ENCODE measurements at regions not wholly inside any gene's neighbourhood (a gene's known extent, or its start where the extent isn't known, plus 50 kb on each side); places are given as distances from the start of the nearest gene placed in this dataset.

DNA sequence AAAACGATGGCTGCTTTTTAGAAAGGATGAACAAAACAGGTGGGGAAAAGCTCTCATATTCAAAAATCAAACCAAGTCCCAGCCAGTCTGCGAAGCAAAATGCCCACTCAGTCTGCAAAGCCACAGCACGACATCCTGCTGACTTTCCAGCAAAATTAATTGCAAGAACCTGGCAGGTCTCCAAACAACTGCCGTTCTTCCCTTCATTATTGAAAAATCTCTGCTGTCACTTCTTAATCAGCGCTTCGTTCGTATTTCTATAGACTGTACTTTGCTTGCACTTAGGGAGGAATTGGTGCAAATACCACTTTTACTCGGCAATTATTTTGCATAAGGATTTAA, 222.4 kb downstream of the CBLN4 start:
- DNase-seq, result no peak

DNA sequence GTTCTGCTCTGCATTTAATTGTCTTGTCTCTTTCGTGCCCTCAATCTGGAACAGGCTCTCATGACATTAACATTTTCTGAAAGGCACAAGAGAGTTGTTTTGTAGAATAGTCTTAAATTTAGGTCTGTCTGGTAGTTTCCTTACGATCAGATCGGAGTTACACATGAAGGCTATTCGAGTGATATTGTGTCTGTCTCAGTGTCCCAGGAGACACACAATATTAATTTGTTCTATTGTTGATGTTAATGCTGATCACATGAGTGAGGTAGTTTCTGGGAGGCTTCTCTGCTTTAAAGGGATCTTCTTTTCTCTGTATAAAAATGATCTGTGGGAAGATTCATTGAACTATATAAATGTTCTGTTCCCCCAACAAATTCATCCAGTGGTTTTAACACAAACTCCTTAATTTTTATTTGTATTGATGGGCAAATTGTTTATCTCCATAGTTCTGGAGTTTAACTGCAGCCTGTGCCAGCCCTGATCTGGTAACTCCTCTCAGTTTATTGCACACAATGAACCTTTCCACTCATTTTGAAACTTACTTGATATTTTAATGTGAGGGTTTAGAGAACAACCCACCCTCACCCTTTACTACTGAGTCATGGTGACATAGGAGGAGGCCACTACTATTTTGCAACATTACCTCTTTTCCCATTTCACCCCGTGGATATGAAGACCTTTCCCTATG, 223.0 kb downstream of the CBLN4 start:
- DNase-seq, result no peak

DNA sequence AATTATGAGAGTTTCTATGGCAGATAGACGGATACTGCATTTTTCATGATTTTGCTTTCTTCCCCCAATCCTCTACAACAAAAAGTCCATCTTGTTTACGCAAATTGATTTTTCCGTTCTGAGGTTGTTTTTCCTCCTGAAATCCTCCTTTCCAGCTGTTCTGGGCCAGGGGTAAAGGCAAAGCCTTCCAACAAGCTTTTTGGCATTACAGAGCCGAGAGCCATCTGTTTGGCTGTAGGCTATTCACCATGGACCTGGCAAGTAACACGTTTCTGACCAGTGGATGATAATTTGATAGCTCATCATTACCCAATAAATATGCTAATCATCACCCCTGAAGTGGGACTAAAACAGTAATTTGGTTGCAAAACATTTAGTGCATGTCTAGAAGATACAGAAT, 226.5 kb downstream of the CBLN4 start:
- DNase-seq, result no peak

DNA sequence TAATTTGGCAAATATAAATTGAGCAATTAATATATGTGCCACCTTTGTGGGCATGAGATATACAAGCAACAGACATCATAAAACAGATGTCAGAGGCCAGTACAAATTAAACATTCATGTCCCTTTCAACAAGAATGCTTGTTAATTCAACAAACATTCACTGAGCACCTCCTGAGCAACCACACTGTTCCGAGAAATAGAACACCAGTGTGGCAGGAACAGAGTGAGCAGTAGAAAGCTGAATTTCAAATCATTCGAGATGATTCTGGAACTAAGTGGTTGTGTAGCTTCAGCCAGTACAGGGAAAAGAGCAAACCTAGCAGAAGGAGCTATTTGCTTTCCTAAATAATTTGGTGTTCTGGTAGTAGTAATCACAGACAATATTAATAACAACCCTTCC, 227.7 kb downstream of the CBLN4 start:
- no peak for DNase-seq

DNA sequence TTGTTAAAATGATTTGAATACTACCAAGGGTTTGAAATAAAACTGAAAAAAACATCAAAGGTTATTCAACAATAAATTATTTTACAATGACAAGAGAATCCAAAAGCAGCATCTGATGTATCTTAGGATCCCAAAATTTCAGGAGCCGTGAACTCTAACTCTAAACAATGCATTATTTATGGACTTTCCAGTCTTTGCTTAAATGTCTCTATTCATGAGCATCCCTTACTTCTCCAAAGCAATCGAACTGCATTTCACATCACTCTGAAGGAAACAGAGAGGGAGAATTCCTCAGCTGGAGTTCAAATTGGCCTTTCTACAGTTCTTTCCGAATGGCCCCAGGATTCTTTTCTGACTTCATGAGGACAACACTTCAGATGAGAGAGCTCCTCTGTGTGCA, 229.1 kb downstream of the CBLN4 start:
- no peak for DNase-seq

DNA sequence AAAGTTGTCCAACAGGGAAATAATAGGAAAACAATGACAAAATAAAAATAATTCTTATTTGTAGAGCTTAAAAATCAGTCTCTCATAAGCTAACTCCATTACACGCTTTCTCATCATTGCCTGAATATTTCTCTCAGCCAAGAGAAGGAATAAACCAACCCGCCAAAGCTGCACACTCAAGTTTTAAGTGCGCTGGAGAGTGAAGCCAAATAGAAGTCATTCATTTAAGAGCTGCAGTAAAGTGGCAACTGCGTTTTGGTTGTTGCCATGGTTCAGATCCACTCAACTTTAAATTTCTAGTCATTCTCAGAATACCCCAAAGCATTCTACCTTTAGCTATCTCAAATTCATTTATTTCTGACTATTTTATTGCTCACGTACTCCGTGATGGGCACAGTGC, 230.7 kb downstream of the CBLN4 start:
- no peak for DNase-seq

DNA sequence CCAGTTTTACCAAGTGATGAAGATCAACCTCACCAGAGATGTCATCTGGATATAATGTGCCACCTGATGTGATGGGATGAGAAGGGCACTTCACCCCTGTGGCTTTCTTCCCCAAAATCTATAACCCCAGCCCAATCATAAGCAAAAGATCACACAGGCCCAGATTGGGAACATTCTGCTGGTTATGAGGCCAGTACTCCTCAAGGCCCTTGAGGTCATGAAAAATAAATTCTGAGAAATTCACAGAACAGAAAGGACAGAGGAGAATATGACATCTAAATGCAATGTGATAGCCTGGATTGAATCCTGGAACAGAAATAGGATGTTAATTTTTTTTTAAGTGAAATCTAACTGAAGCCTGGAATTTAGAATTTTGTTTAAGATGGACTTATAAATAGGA, 243.5 kb downstream of the CBLN4 start:
- no peak for DNase-seq

DNA sequence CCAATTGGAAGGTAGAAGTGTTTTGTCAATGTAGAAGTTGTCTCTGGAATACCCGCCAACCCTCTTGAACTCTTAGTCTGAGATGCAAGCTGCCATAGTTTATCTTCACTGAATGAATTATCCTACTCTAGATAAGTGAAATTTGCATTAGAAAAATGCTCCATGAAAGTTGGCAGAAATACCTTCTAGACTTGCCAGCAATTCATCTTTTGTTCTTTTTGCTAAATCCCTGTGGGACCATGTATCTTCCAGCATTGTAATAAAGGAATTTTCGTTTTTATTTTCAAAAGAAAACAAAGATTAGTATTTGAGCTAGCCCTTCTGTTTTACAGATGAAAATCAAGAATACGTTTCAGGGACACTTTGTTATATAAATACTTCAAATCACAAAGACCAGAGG, 244.2 kb downstream of the CBLN4 start:
- DNase-seq, result no peak

DNA sequence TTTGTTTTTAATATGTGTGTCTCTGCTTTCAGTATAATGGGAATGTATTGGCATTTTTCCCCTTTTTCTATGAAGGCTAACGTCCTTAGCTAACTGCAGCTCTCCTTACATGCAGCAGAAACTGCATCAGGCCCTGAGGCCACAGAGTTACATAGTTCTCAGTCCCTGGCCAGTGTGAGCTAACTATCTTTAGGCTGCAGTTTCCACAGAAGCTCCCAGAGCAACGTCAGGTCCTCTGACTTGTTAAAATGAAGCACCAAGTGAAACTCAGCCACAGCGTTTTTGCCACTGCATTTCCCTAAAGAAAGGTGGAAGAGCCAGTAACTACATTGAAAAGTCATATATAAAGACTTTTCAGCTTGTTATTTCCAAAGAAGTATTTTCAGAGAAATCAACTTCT, 244.7 kb downstream of the CBLN4 start:
- no peak for DNase-seq

DNA sequence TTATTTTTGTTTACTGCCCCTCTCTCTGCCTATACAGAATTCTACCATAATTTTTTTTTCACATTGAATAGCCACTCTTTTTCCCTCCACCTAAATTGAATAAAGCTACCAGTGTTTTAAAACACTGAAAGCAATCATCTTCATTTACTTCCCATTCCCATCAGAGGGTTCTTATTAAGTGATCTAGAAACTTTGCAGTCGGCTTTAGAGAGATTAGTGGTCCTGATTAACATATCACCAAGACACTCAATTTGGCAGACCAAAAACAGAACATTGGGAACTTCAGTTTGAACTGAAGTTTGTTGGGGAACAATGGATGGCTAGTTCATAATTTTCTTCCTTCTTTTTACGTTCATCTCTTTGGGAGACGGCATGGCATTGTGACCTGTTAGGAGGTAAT, 249.5 kb downstream of the CBLN4 start:
- no peak for DNase-seq

DNA sequence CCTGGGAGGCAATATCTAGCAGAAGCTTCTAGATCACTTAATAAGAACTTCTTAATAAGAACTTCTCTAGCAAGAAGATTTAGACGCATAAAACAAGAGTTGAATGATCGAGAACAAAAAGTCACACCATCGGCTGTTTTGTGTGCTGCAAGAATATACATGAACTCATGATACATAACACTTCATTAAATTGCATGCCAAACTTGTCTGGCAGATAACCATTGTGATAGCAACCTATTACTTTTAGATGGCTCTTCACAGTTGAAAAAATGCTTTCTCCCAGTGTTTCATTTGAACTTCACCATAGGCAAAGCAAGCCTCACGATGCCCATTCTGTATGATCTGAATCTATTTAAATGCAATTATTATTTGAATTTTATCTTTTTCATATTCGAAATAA, 249.9 kb downstream of the CBLN4 start:
- DNase-seq, result no peak

DNA sequence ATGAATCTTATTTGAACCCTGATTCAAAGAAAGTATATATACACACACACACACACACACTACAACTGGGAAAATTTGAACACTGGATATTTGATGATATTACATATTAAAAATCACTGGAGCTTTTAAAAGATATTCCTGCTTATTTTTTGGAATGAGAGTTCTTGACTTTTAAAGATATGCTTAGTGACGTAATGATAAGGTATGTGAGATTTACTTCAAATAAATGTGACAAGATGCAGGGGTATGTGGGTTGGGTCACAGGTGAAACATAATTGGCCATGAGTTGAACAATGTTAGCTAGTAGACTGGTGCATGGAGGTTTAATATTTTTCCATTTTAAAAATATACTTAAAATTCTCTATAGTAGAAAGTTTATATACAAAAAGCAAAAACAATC, 258.6 kb downstream of the CBLN4 start:
- DNase-seq, result no peak

DNA sequence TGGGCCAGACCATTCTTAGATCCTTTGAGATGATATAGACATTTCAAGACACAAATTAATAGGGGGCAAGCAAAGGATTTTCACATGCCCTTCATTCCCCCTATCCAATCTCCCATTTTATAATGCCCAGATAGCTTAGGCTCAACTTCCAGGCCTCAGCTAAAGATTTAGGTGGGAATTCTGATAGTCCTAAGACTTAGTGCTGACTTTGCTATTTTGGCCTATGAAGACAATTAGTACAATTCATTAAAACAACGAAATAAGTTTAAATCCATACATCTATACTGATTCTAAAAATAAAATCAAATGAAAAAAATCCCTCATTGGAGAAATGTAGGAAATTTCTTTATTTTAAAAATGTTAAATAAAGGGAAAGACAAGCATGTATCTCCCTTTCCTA, 259.5 kb downstream of the CBLN4 start:
- no peak for DNase-seq

DNA sequence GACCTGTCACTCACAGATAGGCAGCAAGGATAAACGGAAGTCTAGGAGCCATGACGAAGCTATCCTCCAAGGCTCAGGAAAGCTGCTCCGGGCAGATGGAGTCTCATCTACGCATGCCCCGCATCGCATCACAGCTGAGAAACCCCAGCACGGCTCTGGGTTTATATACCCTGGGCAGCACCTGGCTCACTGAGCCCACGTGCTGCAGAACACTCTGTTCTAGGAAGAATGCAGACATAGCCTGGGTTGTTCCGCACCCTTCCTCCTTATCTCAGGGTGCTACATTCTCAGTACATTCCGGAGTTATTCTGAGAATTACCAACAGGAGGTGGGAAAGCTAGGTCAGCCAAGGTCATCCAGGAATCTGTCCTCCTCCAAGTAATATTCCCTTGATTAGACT, 260.4 kb downstream of the CBLN4 start:
- DNase-seq, result no peak

DNA sequence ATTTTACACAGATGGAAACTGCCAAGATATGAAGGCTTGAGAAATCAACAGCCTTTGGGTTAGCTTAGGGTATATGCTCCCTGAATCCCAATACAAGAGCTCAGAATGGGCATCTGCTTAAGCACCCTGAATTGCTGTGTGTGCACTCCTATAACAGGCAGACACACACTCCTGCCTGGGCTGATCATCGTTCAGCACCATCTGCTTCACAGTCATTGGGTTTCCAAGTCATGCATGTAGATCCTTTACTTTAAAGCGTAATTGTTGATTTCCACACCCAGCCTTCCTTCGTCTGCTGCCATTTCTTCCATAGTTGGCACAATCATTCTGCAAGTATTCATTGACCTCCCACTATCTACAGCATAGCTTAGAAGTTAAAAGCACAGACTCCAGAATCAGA, 263.5 kb downstream of the CBLN4 start:
- DNase-seq, result no peak

DNA sequence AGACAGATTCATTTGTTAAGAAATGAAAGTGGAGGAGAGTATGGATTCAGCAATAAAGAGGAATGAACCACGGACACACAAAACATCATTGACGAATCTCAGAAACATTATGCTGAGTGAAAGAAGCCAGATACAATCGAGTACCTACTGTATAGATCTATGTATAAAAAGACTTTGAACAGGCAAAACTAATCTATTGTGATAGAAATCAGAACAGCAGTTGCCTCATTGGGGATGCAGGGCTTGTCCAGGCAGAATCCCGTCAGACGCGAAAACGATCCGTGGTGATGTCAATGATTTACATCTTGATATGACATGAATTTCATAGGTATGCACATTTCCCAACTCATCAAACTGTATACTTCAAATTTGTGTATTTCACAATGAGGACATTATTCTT, 265.2 kb downstream of the CBLN4 start:
- no peak for DNase-seq

DNA sequence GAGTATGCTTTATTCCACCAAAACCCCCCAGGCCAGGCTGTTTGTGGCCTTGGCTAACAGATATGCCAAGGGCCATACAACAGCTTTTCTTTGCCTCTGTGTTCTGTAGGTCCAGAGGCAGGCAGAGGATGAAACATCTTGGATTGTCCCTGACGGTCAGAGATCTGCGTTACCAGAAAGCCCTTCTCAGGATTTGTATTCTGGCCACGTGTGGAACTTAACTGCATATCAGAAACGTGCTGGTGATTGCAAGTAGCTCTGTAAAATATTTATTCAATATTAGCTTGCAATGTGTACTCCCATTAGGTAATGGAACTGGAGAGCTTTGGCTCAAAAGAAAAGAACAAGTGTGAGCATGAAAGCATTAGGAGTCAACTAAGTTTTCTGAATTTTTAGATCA, 275.0 kb downstream of the CBLN4 start:
- DNase-seq, result no peak

DNA sequence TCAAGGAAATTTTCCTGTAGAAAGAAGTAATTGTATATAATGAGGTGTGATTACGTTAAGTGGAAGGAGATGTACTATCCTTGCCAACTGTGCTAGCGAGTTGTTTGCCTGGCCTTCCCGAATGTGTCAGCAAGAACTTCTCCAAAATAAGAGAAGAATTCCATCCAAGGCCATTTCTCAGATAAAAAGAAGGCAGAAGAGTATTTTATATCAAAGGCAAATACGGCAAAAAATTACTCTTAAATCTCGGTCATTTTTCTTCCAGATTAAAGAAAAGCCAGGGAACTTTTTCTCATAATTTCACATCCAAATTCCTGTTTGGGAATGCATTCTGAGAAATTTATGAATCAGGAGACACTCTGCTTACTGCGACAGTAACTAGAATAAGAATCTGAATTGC, 290.6 kb downstream of the CBLN4 start:
- DNase-seq, result no peak

DNA sequence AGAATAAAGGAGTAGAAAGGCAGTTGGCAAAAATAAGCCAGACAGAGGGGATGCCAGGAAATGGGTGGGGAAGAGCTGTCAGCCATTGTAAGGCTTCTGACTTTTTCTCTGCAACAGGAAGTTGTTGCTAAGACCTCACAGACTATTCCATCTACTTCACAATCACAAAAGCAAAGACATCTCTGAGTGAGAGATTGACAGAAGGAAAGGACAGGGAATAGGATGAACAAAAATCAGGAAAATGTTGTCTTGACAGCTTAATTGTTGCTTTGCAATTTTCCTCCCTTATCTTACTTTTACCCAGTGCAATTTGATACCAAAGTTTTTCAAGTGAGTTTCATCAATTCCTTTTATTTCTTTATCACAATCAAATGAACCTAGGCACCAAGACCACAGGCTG, 291.2 kb downstream of the CBLN4 start:
- no peak for DNase-seq

DNA sequence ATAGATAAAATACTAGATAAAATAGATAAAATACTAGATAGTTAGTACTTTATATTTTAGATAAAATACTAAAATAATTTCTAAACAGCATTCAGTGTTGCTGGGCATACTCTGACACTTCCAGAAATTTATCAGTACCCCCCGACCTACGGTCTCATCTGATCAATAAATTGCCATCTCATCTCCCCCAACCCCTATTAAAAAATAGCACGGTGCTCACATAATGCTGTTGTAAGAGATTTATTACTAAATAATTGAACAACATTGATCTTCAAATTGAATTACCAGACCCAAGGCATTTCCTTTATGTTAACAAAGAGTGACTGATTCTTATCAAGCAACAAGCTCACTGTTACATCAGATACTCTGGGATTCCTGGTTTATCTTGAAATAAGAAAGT, 300.9 kb downstream of the CBLN4 start:
- DNase-seq, result no peak

DNA sequence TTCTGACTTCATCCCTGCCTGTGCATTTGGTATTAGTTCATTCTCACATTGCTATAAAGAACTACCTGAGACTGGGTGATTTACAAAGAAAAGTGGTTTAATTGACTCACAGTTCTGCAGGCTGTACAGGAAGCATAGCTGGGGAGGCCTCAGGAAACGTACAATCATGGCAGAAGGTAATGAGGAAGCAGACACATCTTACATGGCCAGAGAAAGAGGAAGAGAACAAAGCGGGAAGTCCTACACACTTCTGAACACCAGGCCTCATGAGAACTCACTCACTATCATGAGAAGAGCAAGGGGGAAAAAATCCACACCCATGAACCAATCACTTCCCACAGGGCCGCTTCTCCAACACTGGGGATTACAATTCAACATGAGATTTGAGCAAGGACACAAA, 303.9 kb downstream of the CBLN4 start:
- no peak for DNase-seq

DNA sequence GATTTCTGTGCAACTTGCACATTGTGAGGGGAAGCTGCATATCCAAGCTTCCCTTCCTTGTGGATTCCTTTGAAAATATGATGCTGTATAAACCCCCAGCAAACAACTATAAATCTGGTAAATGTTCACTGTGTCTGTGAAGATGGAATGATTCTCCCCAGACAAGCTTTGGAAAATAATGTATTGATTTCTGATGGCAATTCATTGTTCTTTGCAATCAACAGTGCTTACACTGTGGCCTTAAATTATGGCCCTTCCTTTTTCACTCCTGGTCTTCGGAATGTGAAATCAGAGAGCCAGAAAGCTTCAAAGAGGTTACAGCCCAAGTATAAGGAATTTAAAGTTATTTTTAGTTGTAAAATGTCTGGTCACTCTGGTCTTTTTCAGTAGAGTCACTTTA, 308.8 kb downstream of the CBLN4 start:
- DNase-seq, result no peak

DNA sequence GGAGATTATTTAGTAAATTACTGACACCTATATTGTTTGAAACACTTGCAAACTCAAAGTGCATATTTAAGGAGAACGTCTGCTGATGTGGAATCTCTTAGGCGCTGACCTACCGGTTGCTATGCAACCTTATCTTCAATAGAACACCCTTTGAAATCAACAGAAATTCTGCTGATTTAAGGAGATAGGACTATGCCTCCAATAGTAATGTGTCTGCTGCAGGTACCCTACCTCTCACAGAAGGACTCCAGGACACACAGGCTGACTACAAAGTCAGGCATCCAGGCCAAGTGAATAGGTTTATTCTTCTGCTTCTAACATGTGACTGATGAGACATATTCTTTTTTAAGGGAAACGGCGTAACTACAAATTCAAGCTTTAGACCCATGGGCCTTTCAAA, 311.7 kb downstream of the CBLN4 start:
- DNase-seq, result no peak

DNA sequence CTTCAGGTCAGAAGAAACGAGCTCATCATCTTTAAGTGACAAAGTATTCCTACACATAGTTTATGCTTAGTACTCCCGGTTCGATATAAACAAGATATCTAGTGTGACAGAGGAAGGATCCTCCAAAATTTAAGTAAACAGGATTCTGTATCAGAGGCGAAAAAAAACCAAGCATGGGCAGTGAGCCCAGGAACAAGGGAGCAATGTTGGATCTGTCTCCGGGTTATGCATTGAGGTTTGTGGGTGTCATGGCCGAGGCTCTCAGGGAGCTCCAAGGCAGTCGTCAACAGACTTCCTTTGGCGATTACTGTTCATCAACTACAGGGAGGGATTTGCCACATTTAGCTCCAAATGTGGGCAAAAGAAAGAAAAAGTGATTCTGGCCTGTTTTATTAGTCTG, 319.5 kb downstream of the CBLN4 start:
- no peak for DNase-seq

DNA sequence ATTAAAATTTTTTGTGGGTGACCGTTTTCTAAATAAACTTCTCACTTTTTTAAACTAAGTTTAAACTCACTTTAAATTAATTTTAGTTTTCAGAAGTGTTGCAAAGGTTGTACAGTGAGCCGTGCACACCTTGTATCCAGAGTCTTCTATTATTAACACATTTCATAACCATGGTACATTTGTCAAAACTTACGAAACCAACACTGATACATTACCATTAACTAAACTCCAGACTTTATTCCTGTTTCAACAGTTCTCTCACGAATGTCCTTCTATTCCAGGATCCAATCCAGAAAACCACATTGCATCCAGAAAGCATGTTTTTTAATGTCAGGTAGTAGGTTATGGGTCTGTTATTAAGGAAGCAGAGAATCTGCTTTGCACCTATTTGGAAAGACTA, 319.9 kb downstream of the CBLN4 start:
- DNase-seq, result no peak

DNA sequence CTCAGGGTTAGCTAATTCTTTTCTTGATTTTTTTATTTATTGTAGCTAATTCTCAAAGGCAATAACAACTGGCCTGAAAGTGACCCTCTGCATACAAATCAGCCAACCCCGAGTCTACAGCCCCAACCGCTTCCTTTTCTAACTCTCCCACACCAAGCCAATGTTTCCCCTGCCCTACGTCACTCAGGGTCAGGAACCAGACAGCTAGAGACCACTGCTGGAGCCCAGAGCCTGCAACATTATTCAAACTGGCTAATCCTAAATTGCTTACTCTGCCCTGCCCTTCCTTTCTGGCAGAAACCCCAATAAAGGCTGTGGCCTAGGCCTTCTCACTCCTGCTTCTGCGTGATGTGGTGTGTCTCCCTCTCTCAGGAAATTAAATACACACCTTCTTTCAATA, 320.7 kb downstream of the CBLN4 start:
- DNase-seq, result no peak

All from GDM1 (cell line).